IPS-NIHi11 (cell line): ENCODE measurements at regions not wholly inside any gene's neighbourhood (a gene's known extent, or its start where the extent isn't known, plus 50 kb on each side); places are given as distances from the start of the nearest gene placed in this dataset.
A peak's percentile ranks its signal among the peaks of the same experiment; 100 is the strongest.

Source experiments
- DNase-seq: peaks from one replicate; pipeline ENCODE4 v3.0.0; 2012; ENCODE audit warnings: mixed read lengths, low spot score

DNA sequence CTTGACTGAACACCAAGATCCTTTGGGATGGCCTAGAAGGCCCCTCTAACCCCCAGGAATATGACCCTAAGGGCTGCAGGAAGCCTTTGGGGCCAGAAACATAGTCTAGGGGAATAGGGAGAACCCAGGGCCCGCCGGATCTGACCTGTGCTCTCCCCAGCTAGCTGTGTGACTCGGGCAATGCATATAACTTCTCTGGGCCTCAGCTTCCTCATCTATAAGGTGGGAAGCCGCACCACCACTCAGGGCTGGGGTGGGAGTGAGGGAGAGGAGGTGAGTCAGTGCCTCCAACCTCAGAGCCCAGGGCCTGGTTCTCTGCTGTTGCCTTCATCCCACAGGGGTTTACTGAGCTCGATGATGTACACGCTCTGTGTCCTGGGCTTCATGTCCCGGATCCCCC is 434.4 kb downstream of the PTPRU start:
- no peak for DNase-seq

DNA sequence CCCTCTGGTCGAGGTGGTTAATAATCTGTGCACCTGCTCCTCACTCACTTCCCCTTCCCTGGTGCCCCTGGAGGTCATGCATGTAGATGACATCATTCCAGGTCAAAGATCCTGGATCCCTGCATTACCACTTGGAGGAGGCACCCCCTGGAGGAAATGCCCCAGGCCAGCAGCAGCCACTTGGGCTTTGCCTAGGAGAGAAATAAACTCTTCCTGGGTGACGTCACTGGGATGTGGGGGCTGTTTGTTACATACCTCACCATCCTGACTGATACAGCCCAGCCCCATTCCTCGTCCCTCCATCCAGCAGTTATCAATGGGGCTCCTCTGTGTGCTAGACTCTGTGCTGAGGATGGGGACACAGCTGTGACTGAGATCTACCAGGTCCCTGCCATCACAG is 433.6 kb downstream of the PTPRU start:
- no peak for DNase-seq

DNA sequence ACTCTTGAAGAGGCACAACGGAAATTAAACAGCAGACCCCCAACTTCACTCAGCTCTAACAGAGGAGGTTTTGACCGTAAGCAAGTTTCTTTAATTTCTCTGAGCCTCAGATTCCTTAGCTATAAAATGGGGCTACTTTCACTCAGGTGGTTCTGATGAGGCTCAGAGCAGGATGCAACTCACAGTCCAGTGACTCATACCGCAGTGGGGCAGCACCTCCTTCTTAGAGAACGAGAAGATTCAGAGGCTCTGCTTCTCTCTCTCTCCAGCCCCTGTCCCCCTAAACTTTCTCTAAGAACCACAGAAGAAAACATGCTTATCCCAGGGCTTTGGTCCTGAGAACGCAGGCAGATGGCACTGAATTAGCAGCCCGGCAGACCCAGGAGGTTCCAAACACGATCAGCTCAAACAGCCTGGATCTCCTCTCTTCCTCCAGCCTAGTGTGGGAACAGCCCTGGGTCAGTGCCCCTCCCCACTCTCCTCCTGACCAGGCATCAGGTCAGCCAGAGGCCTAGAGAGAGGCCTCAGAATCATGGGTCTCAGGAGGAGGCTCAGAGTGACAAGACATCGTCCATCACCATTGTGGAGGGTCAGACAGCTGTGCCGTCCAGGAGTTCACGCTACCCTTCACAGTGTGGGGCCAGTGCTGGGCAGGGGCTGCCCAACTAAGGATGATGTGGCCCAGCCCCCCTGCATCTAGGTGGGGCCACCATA is 433.0 kb downstream of the PTPRU start:
- DNase-seq: no peak

DNA sequence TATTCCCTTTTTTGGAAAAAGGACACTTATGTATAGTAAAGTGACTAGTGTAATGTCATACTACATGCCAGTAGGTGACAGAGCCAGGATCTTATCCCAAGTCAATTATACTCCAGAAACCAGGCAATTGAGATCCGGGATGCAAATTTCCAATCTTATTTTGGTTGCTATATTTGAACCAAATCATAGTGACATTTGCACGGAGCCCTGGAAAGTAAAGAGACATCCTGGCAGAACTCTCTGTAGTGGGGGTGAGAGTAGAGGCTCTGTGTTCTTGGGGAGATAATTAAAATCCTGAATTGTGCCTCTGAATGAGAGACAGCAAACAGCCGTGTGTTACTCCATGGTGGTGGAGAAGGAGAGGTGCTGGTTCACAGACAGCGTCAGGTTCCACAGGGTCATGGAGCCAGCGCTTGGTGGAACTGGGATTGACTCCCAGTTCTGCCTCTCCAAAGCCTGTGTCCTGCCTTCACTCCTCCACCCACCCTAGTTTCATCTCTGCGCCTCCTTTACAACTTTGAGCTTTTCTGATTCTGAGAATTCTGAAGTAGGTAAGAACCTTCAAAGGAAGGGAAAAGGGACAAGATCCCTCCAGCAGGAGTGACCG is 432.3 kb downstream of the PTPRU start:
- DNase-seq: no peak

DNA sequence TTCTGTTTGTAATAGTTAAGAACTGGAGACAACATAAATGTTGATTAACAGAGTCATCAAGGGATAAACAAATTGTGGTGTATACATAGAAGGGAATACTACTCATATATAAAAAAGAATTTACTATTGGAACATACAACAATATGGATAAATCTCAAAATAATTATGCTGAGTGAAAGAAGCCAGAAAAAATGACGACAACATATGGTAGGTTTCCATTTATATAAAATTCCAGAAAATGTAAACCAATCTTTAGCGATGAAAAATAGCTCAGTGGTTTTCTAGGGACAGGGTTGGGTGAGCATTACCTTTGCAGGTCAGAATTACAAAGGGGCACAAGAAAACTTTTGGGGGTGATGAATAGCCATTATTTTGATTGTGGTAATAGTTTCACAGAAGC is 431.6 kb downstream of the PTPRU start:
- DNase-seq: no peak

DNA sequence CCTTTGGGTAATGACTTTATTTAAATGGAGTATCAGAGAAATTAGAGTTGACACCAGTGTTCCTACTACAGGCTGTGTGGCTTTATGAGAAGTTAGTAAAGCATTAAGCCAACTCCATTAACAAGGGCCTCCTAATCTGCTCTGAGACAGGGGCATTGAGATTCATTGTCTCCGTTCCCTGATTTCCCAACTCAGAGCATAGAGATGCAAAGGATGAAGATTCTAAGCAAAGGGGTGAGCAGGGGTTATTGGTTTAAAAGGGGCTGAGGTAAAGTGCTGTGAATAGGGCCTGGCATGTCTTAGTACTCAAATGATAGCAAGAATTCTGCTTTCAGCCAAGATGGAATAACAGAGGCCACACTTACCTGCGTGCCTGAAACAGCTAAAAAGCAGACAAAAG is 428.4 kb downstream of the PTPRU start:
- no peak for DNase-seq

DNA sequence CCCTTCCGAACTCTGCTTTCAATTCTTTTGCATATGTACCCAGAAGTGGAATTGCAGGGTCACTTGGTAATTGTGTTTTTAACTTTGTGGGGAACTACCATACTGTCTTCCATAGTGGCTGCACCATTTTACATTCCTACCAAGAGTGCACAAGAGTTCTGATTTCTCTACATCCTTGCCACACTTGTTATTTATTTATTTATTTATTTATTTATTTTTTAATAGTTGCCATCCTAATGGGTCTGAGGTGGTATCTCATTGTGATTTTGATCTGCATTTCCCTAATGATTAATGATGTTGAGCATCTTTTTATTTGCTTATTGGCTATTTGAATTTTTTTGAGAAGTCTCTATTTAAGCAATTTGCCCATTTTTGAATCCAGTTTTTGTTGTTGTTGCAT is 422.4 kb downstream of the PTPRU start:
- DNase-seq: no peak

DNA sequence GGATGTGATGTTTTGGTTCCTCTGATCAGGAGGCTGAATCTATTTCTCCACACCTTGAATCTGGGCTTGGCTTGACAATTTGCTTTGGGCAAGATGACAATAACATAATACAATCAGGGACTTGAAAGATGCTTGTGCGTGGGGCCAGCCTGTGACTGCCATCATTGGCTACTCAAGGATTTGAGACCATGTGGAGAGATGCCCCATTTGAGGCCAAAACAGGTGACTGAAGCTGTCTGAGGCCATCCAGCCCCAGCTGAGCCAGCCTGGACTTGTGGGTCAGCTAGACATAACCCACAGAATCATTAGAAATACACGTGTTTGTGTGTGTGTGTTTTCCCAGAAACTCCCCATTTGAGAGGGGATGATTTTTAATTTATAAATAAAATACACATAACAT is 421.5 kb downstream of the PTPRU start:
- no peak for DNase-seq

DNA sequence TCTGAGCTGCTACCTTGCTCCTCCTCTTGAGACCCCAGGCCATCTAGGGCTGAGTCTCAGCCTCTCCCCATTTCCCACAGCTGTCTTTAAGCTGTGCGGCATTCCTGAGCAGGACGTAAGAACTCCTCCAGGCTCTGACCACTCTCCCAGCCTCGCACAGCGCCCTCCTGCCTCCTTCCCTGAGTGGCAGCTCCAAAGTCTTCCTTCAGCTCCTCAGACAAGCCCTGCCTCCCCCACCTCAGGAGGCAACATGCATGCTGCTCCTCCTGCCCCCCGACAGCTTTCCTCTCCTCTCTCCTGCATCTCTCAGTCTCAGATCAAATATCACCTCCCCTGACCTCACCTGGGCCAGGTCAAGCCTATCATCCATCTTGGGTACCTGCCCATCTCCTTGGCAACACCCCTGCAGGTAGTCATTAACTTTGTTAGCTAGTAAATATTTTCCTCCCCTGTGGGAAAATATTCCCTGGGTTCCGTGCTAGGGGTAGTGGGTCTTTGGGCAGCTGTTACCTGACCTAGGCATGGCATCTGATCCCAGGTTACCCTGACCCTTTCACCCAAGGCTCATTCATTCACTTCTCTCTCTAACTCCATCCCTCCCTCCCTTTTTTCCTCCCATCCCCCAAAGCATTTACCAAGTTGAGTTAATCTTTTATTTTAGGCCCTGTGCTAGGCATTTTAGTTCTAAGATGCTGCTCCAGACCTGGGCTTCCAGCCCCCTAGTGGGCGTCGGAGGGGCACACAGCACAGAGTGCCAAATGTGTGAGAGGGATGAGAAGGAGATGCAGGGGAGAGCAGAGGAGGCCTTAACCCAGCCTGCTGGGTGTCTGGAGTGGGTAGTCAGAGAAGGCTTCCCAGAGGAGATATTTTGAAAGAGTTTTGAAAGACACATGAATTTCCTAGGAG is 419.9 kb downstream of the PTPRU start:
- peak; percentile 46 for DNase-seq

DNA sequence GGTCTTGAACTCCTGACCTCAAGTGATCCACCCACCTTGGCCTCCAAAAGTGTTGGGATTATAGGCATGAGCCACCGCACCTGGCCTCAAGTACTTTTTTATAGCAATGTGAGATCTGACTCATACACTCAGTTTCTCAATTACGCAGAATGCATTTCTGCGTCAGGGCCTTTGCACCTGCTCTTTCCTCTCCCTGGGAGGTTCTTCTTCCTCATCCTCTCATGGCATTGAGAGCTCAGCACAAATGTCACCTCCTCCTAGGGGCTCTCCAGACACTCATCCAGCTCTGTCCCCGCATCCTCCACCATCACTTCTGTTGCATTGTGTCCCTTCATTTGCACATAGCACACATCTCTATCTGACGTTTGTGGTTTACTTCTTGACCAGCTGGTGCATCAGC is 418.8 kb downstream of the PTPRU start:
- DNase-seq: no peak

DNA sequence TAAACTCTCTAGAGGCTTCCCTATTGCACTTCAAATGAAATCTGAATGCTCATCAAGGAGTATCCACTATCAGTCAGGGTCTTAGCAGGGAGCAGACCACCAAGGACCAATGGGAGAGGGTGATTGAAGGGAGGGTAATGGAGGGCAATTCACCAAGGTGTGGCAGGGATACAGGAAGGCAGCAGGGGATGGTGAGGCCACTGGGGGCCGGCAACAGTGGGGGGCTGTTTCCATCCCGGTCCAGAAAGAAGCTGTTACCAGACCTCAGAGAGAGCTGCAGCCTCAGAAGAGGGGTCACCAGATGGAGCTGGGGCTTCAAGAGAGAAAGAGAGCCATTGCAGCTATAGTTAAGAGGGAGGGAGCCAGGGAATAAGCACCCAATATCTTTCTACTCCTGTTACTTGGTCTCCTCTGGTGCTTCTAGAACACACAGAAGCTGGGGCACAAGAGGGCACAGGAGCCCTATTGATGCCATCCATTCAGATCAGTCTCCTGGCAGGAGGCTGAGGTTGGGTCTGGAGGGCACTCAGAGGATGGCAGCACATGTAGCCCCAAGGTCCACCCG is 417.6 kb downstream of the PTPRU start:
- no peak for DNase-seq

DNA sequence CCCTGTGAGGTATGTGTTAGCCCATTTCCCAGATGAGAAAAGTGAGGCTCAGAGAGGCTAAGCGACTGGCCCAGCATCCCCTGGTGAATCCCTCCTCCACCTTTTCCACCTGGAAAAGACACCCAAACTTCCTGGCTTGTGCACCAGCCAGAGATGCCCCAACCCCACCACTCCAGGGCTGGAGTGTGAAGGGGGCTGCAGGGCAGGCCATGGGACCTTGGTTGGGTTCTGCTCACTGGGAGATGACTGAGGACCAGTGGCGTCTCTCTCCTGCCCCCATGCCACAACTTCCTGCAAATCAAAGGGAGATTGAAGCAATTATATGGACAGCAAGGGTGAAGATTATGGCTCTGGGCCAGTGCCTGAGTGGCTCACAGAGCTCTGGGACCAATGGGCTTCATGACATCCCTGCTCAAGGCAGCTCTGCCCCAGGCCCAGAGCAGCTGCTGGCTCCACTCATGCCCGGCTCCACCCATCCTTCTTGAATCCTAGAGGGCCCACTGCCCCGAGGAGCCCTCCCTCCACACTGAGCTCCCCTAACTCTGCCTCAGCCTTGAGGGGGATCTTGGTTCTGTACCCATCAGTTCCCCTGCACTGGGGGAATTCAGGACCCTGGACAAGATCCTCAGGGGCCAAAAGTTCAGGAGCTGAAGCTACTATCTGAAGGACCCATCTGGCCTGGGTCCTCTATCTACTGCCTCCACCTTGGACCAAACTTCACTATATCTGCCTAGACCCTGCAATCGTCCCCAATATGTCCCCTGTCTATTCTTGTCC is 416.9 kb downstream of the PTPRU start:
- peak; percentile 58 for DNase-seq

DNA sequence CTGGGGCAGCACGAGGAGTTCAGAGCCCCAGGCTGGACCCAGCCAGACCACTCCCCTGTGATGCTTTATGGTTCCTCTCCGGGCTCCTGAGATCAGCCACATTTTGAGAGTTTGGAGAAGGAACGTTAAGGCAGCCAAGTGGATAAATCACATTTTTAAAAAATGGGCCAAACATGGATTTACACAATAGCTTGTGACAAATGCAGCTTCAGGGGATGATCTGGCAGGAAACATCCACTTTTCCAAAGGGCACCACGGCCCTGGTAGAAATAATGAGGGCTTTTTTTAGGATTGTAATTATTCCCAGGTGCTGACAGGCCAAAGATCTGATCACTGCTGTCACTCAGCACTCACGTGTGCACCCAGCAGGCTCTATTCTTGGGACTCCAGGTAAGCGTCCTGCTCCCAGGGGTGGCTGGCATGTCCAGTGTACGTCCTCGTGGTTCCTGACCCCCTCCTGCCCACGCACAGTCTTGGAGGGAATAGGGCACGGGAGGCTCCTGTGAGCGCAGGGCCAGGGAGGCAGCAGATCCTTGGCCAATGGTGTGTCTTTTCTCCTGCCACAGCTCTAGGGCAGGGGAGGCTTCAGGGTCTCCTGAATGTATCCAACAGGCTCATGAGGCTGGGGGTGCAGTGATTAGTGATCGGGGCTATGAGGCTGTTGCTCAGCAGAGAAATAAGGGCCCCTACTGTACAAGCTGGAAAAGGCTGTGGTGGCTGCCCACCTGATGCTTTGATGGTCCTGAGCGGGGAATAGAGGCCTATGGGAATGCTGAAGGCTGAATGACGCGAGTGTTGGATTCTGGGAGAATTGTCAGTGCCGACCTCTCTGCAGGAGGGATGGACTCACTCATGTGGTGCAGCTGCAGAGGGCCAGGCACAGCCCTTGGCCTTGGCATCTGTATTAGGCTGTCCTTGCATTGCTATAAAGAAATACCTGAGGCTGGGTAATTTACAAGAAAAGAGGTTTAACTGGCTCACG is 415.7 kb downstream of the PTPRU start:
- no peak for DNase-seq

DNA sequence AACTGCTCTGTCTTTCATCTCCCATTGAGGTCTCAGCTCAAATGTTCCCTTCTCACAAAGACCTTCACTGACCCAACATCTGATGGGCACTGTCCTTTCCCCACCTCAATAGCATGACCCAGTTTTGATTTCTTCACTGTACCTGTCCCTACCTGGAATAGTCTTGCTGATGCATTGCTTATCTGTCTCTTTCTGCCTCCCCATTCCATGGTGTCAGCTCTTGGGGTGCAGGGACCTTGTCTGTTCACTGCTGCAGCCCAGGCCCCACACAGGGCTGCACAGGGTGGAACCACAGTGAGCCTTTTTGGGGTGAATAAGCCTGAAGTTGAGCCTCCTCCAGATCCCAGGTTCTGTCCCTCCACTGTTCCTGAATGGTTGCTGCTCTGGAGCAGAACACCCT is 414.9 kb downstream of the PTPRU start:
- DNase-seq: no peak

DNA sequence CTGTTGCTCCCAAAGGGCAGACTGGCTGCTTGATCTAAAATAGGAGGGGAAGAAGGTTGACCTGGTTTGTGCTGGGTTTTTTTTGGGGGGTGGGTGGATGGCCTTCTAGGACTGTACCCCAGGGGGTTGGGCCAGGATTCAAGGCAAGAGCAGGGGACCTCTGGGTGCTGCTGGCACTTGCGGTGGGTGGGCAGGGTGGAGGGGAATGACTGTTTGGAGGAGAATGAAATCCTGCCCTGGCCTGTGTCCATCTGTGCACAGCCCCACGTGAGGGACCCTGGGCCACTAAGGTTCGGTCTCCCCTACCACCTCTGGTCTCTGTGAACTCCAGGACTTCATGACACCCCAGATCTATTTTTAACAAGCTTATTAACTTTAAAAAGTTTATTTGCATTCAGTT is 414.2 kb downstream of the PTPRU start:
- no peak for DNase-seq

DNA sequence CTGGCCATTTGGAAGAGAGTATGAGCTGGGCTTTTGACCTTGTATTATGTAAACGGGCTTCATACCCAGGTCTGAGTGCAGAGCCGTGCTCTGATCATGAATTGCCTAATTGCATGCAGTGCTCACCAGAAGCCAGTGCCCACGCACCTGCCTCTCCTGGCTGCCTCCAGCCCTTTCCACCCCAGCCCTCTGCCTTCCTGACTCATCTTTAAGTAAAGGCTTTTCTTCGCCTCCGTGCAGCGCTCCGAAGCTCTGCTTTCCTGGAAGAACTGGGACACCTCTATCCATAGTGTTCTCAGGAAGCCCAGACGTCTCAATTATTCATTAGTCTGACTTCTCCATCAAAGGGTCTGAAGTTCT is 413.7 kb downstream of the PTPRU start:
- no peak for DNase-seq

DNA sequence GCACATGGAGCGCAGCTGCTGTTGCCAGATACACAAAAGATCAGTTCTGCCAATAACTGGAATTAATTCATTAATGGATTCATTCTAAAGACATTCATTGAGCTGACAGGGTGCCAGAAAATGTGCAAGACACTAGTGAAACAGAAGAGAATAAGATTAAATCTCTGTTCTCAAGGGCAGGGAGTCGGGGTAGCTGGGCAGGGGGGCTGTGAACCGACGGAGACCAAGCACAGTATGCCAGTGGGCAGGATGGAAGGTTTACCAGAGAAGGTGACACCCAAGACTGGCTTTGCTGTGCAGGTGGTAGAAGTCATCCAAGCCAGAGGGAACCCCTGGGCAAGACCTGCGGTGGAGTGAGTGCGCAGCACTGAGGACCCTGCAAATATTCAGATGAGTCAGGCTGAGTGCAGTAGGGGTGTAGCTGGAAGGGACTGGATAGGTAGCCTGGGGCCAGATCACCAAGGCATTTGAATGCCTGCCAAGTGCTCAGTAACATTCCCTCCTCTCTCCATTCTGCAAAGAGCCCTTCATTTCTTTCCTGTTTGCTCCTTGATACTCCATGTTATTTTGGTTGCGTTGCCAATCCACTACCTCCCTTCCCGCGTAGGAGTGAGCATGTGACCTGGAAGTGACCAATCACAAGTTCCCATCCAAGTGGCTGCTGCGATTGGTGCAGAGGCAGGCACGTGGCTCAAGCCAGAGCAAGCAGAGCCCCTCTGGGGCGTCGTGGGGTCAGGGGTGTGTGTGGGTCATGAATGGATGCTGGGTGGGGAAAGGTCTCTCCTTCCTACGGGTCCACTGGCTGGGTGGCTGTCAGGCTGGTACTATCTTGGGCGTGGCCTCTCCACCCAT is 413.1 kb downstream of the PTPRU start:
- DNase-seq: no peak

DNA sequence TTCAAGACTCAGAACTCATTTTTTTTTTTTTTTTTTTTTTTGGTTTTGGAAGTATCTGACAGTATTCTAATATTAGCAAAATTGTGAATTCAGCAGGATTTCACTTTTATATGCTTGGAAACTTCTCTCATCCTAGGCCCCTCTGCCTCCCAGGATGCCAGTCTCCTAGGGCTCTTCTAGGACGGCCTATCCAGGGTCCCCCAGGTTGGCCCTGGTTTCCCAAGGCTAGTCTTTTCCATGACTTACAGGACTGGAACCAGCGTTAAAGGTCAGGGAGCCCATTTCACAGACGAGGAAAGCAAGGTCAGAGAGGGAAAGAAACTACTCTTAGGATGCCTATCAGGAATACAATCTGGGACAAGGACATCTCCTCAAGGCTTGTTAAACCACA is 412.5 kb downstream of the PTPRU start:
- no peak for DNase-seq

DNA sequence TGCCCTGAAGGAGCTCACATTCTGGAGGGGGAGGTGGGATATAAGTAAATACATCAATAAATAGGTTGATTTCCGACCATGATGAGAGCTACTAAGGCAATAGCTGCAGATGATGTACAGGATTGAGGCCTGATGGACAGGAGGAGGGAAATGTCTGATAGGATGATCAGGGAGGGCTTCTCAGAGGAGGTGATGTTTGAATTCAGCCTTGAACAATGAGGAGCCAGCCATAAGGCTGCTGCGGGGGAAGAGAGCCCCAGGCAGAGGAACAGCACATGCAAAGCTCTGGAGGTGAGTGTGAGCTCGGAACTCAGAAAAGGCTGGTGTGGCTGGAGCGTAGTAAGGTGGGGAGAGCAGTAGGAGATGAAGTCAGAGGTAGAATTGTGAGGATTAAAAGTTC is 411.7 kb downstream of the PTPRU start:
- no peak for DNase-seq

DNA sequence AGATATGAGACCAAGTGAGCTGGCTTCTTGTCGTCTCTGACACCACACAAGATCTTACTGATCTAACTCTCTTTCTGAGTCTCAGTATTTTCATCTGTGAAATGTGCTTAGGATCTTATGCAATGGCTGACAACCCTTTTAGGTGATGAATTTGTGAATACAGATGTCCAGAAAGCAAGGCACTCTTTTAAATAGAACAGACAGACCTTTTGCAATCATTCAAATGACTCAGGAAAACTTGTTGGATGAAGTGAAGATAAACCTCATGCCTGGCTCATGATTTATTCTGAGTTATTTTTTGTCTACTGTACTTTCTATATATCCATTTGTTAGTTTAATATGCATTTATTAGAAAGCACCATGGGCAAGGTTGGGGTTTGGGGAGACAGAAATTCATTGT is 411.3 kb downstream of the PTPRU start:
- DNase-seq: no peak
